ENCODE measurements at regions not wholly inside any gene's neighbourhood (a gene's known extent, or its start where the extent isn't known, plus 50 kb on each side); places are given as distances from the start of the nearest gene placed in this dataset.

DNA sequence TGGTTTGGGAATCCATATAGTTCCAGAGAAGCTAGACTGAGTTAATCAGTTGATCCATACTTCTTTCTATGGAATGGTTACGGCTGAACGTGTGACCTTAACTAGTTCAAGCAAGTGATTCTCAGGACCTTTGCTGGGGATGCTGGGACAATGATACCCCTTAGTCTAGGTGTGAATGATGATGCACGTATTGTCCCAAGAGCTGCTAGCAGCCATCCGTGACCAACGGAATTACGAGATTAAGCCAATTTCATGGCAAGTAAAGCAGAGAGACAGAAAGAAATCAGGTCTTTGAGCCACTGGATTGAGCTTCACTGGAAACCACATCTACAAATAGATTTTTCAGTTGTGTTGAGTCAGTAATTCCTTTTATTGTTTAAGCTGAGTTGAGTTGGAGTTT is 99.2 kb upstream of the LIFR start:
- no peaks in the 10 kb centered on the region for H3K27me3 ChIP-seq
- no peak overlapping the region for H3K27ac ChIP-seq (replicated peaks in 1 of 4)
- H3K9me3 ChIP-seq = no peaks in the 10 kb centered on the region
- H3K4me1 ChIP-seq = peaks cover 0 to 2% (median 0%) of the 10 kb centered on the region in 4 donors
- DNase-seq (ENCODE audit: extremely low spot score) = no peak
- 95% methylated on average over 6 of the region's 6 CpGs for WGBS
- H3K36me3 ChIP-seq = no peaks in the 10 kb centered on the region
- no peak for TF ChIP-seq CTCF (IDR thresholded peaks at IDR 0.05)
- TF ChIP-seq POLR2AphosphoS5 (IDR thresholded peaks at IDR 0.05) = no peak
- TF ChIP-seq EP300 (IDR thresholded peaks at IDR 0.05) = no peak
- TF ChIP-seq POLR2A (IDR thresholded peaks at IDR 0.05; ENCODE audit: low read depth) = no peak
- H3K4me3 ChIP-seq = no peak overlapping the region
- intact Hi-C loops (cut with DNase I) = no loop called here

DNA sequence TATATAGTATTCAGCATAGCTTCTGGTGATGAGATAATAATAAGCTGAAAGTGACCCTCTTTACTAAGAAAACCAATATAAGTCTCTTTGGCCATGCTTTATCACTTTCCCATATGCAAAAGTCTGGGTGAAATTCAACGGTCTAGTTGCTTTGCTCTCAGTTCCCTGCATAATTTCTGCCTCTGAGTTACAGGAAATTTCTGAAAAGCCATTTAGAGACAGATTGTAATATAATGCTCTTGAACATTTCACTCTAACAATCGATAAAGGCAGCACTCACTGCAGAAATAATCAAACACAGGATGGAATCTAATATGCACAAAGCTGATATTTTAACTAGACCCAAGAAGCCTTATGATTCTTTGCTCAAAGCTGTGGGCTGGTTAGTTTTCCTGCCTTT is 100.1 kb upstream of the LIFR start:
- intact Hi-C loops (cut with DNase I) = no loop called here

DNA sequence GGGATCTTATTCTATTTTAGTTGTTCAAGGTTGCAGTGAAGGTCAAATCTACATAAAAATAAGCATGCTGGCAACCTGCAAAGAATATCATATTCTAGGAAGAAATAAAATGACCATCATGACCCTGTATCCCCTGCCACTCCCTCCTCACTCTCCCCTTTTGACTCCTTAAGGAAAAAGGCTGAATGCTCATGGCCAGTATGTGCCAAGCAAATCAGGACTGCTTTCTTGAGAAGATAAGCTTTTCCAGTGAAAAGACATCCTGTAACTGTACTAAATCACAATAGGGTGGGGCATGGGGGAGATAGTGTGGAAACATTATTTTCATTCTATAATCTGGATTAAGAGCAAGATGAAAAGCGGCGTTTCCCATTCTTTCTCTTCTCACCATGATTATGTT is 100.6 kb upstream of the LIFR start:
- no peak overlapping the region for H3K27ac ChIP-seq (replicated peaks in 1 of 4)
- H3K36me3 ChIP-seq = no peaks in the 10 kb centered on the region
- H3K4me1 ChIP-seq = peaks cover 0 to 2% (median 0%) of the 10 kb centered on the region in 4 donors
- no peak overlapping the region for H3K4me3 ChIP-seq
- no peaks in the 10 kb centered on the region for H3K27me3 ChIP-seq
- TF ChIP-seq CTCF (IDR thresholded peaks at IDR 0.05) = no peak
- TF ChIP-seq POLR2A (IDR thresholded peaks at IDR 0.05; ENCODE audit: low read depth) = no peak
- TF ChIP-seq EP300 (IDR thresholded peaks at IDR 0.05) = no peak
- no peak for TF ChIP-seq POLR2AphosphoS5 (IDR thresholded peaks at IDR 0.05)
- 98% methylated on average over 2 of the region's 2 CpGs for WGBS
- no peaks in the 10 kb centered on the region for H3K9me3 ChIP-seq
- no peak for DNase-seq (ENCODE audit: extremely low spot score)
- intact Hi-C loops (cut with DNase I) = no loop called here

More for the DNA sequence above, 100.1 kb upstream of the LIFR start:
- Histone ChIP-seq H3K36me3 (no peaks in the 10 kb centered on the region), H3K27me3 (no peaks in the 10 kb centered on the region), H3K9me3 (no peaks in the 10 kb centered on the region), H3K27ac (replicated peaks in 1 of 4) (no peak overlapping the region), H3K4me3 (no peak overlapping the region), H3K4me1 (peaks cover 0 to 2% (median 0%) of the 10 kb centered on the region in 4 donors)
- no peak for DNase-seq (ENCODE audit: extremely low spot score)
- TF ChIP-seq CTCF (IDR thresholded peaks at IDR 0.05) (no peak), POLR2A (IDR thresholded peaks at IDR 0.05; ENCODE audit: low read depth) (no peak), POLR2AphosphoS5 (IDR thresholded peaks at IDR 0.05) (no peak), EP300 (IDR thresholded peaks at IDR 0.05) (no peak)
- 55% methylated on average over 2 of the region's 2 CpGs for WGBS

GRCh38 chr5:38660194-38660668 is 103.8 kb upstream of the LIFR start:
- 71% methylated on average over 12 of the region's 12 CpGs for WGBS

More at GRCh38 chr5:38660194-38660668, 103.8 kb upstream of the LIFR start:
- Histone ChIP-seq H3K27ac (replicated peaks in 1 of 4) (no peak overlapping the region), H3K4me3 (no peak overlapping the region), H3K36me3 (no peaks in the 10 kb centered on the region), H3K27me3 (no peaks in the 10 kb centered on the region), H3K9me3 (no peaks in the 10 kb centered on the region), H3K4me1 (peaks cover 0 to 11% (median 0%) of the 10 kb centered on the region in 4 donors)
- no peak for DNase-seq (ENCODE audit: extremely low spot score)
- intact Hi-C loops (cut with DNase I) = loop anchor here (10.0 kb wide), 1 partner anchor 215 kb away; no protein-coding TSS in a partner anchor
- TF ChIP-seq POLR2A (IDR thresholded peaks at IDR 0.05; ENCODE audit: low read depth) (no peak), EP300 (IDR thresholded peaks at IDR 0.05) (no peak), POLR2AphosphoS5 (IDR thresholded peaks at IDR 0.05) (no peak), CTCF (IDR thresholded peaks at IDR 0.05) (no peak)

Measured in esophagus muscularis mucosa (tissue), 4 donors.